Progenitor cell of endocrine pancreas (in vitro differentiated cells): ENCODE measurements at regions not wholly inside any gene's neighbourhood (a gene's known extent, or its start where the extent isn't known, plus 50 kb on each side); places are given as distances from the start of the nearest gene placed in this dataset.

Experiments
- DNase-seq: peaks from one replicate; pipeline ENCODE4 v3.0.0; 2021; ENCODE audit warnings: low spot score; ENCODE audit not compliant: unreplicated experiment
- H3K27ac Mint-ChIP-seq: 2 replicates; pipeline ENCODE4 v1.8.0; 2021; ENCODE audit warnings: mild to moderate bottlenecking, moderate library complexity, mixed read lengths
- H3K27me3 Mint-ChIP-seq: 2 replicates; pipeline ENCODE4 v1.8.0; 2021; ENCODE audit warnings: mixed read lengths
- H3K36me3 Mint-ChIP-seq: 2 replicates; pipeline ENCODE4 v1.8.0; 2022; ENCODE audit warnings: mixed read lengths; ENCODE audit not compliant: insufficient read depth
- H3K4me1 Mint-ChIP-seq: 2 replicates; pipeline ENCODE4 v1.8.0; 2021; ENCODE audit warnings: low read depth, mixed read lengths
- H3K4me3 Mint-ChIP-seq: 2 replicates; pipeline ENCODE4 v1.8.0; 2021; ENCODE audit warnings: low read depth, mild to moderate bottlenecking, moderate library complexity, mixed read lengths
- H3K9me3 Mint-ChIP-seq: 2 replicates; pipeline ENCODE4 v1.8.0; 2021; ENCODE audit warnings: low read depth, mixed read lengths
- CTCF ChIP-seq: fragments of 200-600 bp; sonication (generic); IDR thresholded peaks from one replicate; pipeline ENCODE4 v1.5.0; 2021; ENCODE audit warnings: antibody characterized with exemption, mild to moderate bottlenecking; ENCODE audit not compliant: unreplicated experiment

DNA sequence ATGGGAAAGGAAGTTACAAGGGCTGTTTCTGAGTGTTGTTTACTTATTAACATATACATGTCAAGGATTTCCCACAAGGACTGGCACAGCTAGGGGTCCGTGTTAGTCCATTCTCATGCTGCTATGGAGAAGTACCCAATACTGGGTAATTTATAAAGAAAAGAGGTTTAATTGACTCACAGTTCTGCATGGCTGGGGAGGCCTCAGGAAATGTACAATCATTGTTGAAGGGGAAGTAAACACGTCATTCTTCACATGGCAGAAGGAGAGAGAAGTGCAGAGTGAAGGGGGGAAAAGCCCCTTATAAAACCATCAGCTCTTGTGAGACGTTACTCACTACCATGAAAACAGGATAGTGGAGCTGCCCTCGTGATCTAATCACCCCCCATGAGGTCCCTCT lies 128.9 kb upstream of the CELF4 start:
- Mint-ChIP-seq H3K4me3 (no peak overlapping the region), H3K4me1 (peaks cover 3% of the 10 kb centered on the region), H3K27ac (no peak overlapping the region), H3K36me3 (no peaks in the 10 kb centered on the region), H3K9me3 (peaks cover 3% of the 10 kb centered on the region), H3K27me3 (no peaks in the 10 kb centered on the region)
- no peak for DNase-seq
- TF ChIP-seq CTCF: no peak

- H3K27me3 Mint-ChIP-seq: peaks cover 5% of the 10 kb centered on the region
- no peak for TF ChIP-seq CTCF
- peaks cover 3% of the 10 kb centered on the region for H3K4me1 Mint-ChIP-seq
- peaks cover 3% of the 10 kb centered on the region for H3K9me3 Mint-ChIP-seq
- no peaks in the 10 kb centered on the region for H3K36me3 Mint-ChIP-seq
- H3K4me3 Mint-ChIP-seq: no peak overlapping the region
- no peak overlapping the region for H3K27ac Mint-ChIP-seq
- DNase-seq: no peak
These were observed 125.6 kb upstream of the CELF4 start for GRCh38 chr18:37691162-37691561.

DNA sequence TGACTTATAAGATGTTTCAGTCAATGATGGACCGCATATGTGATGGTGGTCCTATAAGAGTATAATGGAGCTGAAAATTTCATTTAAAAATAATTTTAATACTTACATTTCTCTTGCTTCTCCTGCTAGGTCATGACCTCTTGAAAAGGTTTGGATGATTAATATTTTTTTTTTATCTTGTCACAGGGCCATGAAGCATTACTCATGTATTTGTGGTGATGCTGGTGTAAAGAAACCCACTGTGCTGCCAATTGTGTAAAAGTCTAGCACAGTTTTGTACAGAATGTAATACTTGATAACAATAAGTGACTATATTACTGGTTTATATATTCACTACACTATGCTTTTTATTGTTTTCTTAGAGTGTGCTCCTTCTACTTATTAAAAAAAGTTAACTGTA lies 124.2 kb upstream of the CELF4 start:
- Mint-ChIP-seq H3K27ac (no peak overlapping the region), H3K4me3 (no peak overlapping the region), H3K36me3 (no peaks in the 10 kb centered on the region), H3K4me1 (peaks cover 3% of the 10 kb centered on the region), H3K27me3 (peaks cover 5% of the 10 kb centered on the region), H3K9me3 (peaks cover 3% of the 10 kb centered on the region)
- DNase-seq: no peak
- TF ChIP-seq CTCF: no peak

DNA sequence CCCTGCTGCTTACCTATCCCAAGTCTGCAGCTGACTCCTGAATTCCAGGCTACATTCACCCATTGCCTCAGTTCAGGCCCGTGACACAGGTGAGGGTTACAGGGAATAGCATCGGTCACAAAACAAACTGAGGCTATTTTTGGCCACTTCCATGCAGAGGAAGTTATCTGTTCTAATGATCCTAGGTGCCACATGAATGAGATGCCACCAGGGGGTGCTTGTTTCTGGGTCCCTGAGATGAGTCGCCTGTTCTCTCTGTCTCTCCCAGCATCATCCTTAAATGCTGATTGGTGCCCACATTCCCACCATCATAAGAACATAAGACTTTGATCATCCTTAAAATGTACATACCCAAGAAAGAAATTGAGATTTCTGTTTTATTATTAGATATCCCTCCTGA lies 119.0 kb upstream of the CELF4 start:
- Mint-ChIP-seq H3K27me3 (peaks cover 15% of the 10 kb centered on the region), H3K27ac (no peak overlapping the region), H3K36me3 (no peaks in the 10 kb centered on the region), H3K4me3 (no peak overlapping the region), H3K9me3 (no peaks in the 10 kb centered on the region), H3K4me1 (peaks cover 2% of the 10 kb centered on the region)
- no peak for TF ChIP-seq CTCF
- DNase-seq: no peak

DNA sequence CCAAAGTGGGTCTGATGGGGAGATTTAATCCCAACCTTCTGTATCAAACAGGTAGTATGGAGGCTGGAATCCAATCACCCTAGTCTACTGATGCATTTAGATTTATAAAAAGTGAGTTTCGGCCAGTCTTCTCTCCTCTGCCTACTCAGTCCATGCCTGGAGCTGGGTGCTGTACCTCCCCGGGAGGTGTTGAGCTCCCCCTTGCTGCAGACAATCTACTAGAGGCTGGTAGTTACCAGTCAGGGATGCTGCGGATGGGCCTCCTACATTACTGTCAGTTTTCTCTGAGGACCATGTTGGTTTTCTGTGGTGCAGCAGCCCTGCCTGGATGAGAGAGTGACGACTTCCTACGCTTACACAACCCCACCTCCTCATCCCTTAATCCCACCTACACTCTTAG lies 118.6 kb upstream of the CELF4 start:
- no peak for DNase-seq
- no peaks in the 10 kb centered on the region for H3K36me3 Mint-ChIP-seq
- H3K4me1 Mint-ChIP-seq: peaks cover 2% of the 10 kb centered on the region
- no peak overlapping the region for H3K27ac Mint-ChIP-seq
- H3K4me3 Mint-ChIP-seq: no peak overlapping the region
- H3K27me3 Mint-ChIP-seq: peaks cover 16% of the 10 kb centered on the region
- TF ChIP-seq CTCF: no peak
- no peaks in the 10 kb centered on the region for H3K9me3 Mint-ChIP-seq
